Mucosa of rectum (tissue), 2 donors: ENCODE measurements at regions not wholly inside any gene's neighbourhood (a gene's known extent, or its start where the extent isn't known, plus 50 kb on each side); places are given as distances from the start of the nearest gene placed in this dataset.
"Not testable (repeated sequence)": the region's sequence is repeated elsewhere in the genome, so short reads cannot be mapped to it uniquely, and the experiment has no call there.

Experiments
- H3K27ac ChIP-seq, 2 donors: one replicate each; pipeline ENCODE4 v1.7.0; 2013; ENCODE audit warnings: inconsistent platforms in 2 of 2, low read depth in 2 of 2, low read length in 2 of 2
- H3K27me3 ChIP-seq, 2 donors: one replicate each; pipeline ENCODE4 v1.7.0; 2013; ENCODE audit warnings: low read length in 2 of 2; ENCODE audit not compliant: control insufficient read depth in 2 of 2, insufficient read depth in 2 of 2
- H3K36me3 ChIP-seq, 2 donors: one replicate each; pipeline ENCODE4 v1.7.0; 2013; ENCODE audit warnings: low read length in 2 of 2; ENCODE audit not compliant: control insufficient read depth in 2 of 2, insufficient read depth in 2 of 2
- H3K4me1 ChIP-seq, 2 donors: one replicate each; pipeline ENCODE4 v1.7.0; 2013; ENCODE audit warnings: low read length in 2 of 2, mild to moderate bottlenecking in 1 of 2; ENCODE audit not compliant: control insufficient read depth in 2 of 2, insufficient read depth in 2 of 2
- H3K4me3 ChIP-seq, 2 donors: one replicate each; pipeline ENCODE4 v1.7.0; 2013; ENCODE audit warnings: low read length in 2 of 2
- H3K9ac ChIP-seq, 2 donors: one replicate each; pipeline ENCODE4 v1.7.0; 2013; ENCODE audit warnings: low read length in 2 of 2, low read depth in 1 of 2, mild to moderate bottlenecking in 1 of 2
- H3K9me3 ChIP-seq, 2 donors: one replicate each; pipeline ENCODE4 v1.7.0; 2013; ENCODE audit warnings: low read length in 2 of 2; ENCODE audit not compliant: control insufficient read depth in 2 of 2
- donor health status: healthy.
- donor health status: Normal muscosa, but diverticular disease.

- H3K4me3 ChIP-seq, H3K27ac ChIP-seq, H3K9ac ChIP-seq, H3K27me3 ChIP-seq, H3K9me3 ChIP-seq, H3K36me3 ChIP-seq, H3K4me1 ChIP-seq: not testable (repeated sequence)
Observed at GRCh38 chr20:30496656-30497055, 760.8 kb upstream of the DEFB115 start.

GRCh38 chr20:30497191-30497590, 760.3 kb upstream of the DEFB115 start:
- H3K27me3 ChIP-seq, H3K36me3 ChIP-seq, H3K4me1 ChIP-seq, H3K4me3 ChIP-seq, H3K9me3 ChIP-seq, H3K27ac ChIP-seq, H3K9ac ChIP-seq: not testable (repeated sequence)

DNA sequence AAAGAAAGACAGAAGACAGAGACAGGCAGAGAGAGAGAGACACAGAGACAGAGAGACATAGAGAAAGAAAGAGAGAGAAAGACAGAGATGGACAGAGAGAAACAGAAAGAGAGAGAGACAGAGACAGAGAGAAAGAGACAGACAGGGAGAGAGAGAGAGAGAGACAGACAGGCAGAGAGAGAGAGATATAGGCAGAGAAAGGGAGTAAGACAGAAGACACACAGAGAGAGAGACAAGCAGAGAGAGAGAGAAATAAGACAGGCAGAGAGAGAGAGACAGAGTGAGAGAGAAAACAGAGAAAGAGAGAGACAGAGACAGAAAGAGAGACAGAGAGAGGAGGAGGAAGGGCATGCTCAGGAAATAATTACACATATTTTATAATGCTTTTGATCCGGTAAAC, 758.3 kb upstream of the DEFB115 start:
- no peak overlapping the region for H3K9ac ChIP-seq
- no peak overlapping the region for H3K27ac ChIP-seq
- H3K36me3 ChIP-seq = no peaks in the 10 kb centered on the region
- no peaks in the 10 kb centered on the region for H3K27me3 ChIP-seq
- no peaks in the 10 kb centered on the region for H3K4me1 ChIP-seq
- peaks cover 0 to under 1% of the 10 kb centered on the region in 2 donors for H3K9me3 ChIP-seq
- no peak overlapping the region for H3K4me3 ChIP-seq

DNA sequence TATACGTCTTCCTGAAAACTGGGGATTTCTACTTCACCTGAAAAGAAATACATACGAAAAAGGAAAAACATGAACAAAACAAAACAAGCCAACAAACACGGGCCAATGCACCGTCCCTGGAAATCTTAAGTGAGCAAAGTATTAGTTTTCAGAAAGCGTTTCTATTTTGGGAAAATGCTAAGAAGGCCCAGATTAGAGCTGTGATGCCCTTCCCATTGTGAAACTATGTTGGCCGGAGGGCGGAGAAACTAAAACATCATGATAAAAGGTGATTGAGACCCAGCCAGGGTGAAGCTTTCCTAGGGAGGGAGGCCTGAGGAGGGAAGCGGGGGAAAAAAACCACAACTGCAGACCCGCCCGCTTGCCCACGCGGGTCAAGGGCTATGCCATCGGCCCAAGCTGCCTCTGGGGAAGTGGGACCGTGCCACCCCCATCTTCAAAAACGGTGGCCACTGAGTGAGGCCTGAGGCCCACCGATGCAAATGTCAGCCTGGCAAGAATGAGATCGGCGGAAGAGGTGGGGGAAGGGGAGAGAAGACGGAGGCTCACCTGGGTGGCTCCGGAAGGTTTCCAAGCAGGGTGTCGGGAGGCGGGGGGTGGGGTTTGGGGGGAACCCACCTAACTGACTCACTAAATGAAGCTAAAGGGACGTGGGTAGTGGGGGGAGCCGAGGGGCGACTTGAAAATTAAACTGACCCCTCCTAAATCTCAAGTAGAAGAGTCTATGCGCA, 757.6 kb upstream of the DEFB115 start:
- not testable (repeated sequence) for H3K27me3 ChIP-seq, H3K36me3 ChIP-seq, H3K27ac ChIP-seq, H3K9ac ChIP-seq, H3K9me3 ChIP-seq, H3K4me3 ChIP-seq, H3K4me1 ChIP-seq

- not testable (repeated sequence) for H3K27ac ChIP-seq, H3K4me1 ChIP-seq, H3K9me3 ChIP-seq, H3K4me3 ChIP-seq, H3K36me3 ChIP-seq, H3K9ac ChIP-seq, H3K27me3 ChIP-seq
Observed at GRCh38 chr20:30500447-30500820, 757.0 kb upstream of the DEFB115 start.

DNA sequence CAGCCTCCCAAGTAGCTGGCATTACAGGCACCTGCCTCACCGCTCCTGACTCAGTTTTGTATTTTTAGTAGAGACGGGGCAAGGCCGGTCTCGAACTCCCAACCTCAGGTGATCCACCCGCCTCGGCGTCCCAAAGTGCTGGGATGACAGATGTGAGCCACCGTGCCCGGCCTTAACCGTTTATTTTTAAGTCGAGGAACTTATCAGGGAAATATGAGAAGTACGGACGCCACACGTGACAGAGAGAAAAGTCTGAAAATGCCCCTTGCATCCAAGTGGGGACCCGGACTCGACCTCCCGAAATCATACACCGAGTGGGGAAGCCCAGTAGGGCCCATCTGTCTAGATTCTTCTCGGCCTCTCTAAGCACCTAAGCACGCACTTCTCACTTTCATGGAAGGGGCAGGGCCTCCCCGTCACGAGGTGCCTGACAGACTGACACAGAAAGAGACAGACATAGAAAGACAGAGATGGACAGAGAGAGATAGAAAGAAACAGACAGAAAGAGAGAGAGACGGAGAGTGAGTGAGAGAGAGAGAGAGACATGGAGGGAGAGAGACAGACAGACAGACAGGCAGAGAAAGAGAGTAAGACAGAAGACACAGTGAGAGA, 756.5 kb upstream of the DEFB115 start:
- Histone ChIP-seq H3K4me1 (no peaks in the 10 kb centered on the region), H3K27ac (no peak overlapping the region), H3K9me3 (peaks cover 0 to 3% of the 10 kb centered on the region in 2 donors), H3K4me3 (no peak overlapping the region), H3K9ac (no peak overlapping the region), H3K27me3 (no peaks in the 10 kb centered on the region), H3K36me3 (no peaks in the 10 kb centered on the region)

GRCh38 chr20:30502670-30503069, 754.8 kb upstream of the DEFB115 start:
- H3K36me3 ChIP-seq = no peaks in the 10 kb centered on the region
- no peak overlapping the region for H3K4me3 ChIP-seq
- H3K27ac ChIP-seq = no peak overlapping the region
- H3K4me1 ChIP-seq = no peaks in the 10 kb centered on the region
- H3K9me3 ChIP-seq = peaks cover 0 to 3% of the 10 kb centered on the region in 2 donors
- H3K9ac ChIP-seq = no peak overlapping the region
- no peaks in the 10 kb centered on the region for H3K27me3 ChIP-seq

DNA sequence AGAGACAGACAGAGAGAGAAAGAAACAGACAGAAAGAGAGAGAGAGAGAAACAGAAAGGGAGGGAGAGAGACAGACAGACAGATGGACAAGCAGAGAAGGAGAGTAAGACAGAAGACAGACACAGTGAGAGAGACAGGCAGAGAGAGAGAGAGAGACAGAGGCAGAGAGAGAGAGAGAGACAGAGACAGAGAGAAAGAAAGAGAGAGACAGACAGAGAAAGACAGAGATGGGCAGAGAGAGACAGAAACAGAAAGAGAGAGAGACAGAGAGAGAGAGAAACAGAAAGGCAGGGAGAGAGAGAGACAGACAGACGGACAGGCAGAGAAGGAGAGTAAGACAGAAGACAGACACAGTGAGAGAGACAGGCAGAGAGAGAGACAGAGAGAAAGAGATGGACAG, 754.3 kb upstream of the DEFB115 start:
- H3K27ac ChIP-seq, H3K9me3 ChIP-seq, H3K9ac ChIP-seq, H3K4me1 ChIP-seq, H3K27me3 ChIP-seq, H3K4me3 ChIP-seq, H3K36me3 ChIP-seq: not testable (repeated sequence)

GRCh38 chr20:30503992-30504570, 753.4 kb upstream of the DEFB115 start:
- Histone ChIP-seq H3K36me3 (no peaks in the 10 kb centered on the region), H3K9ac (no peak overlapping the region), H3K9me3 (peaks cover 0 to 3% of the 10 kb centered on the region in 2 donors), H3K4me3 (no peak overlapping the region), H3K4me1 (no peaks in the 10 kb centered on the region), H3K27ac (no peak overlapping the region), H3K27me3 (no peaks in the 10 kb centered on the region)

DNA sequence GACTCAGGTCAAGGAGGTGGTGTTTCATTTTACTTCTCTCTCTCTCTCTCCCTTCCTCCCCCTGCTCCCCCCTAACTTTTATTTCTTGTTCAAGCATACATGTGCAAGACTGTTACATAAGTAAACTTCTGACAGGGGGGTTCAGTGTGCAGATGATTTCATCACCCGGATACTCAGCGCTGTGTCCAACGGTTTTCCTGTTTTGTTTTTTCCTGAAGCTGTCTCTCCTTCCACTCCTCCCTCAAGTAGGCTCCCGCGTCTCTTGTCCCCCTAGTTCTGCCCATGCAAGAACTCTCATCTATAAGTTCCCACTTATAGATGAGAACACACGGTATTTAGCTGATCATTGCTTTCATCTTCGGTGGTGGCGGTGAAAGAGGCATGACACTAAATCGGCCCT, 751.9 kb upstream of the DEFB115 start:
- H3K9me3 ChIP-seq = peaks cover 0 to 3% of the 10 kb centered on the region in 2 donors
- no peak overlapping the region for H3K27ac ChIP-seq
- H3K4me1 ChIP-seq = no peaks in the 10 kb centered on the region
- H3K9ac ChIP-seq = no peak overlapping the region
- no peak overlapping the region for H3K4me3 ChIP-seq
- H3K36me3 ChIP-seq = no peaks in the 10 kb centered on the region
- no peaks in the 10 kb centered on the region for H3K27me3 ChIP-seq
